GM21619 (cell line): ENCODE measurements at regions not wholly inside any gene's neighbourhood (a gene's known extent, or its start where the extent isn't known, plus 50 kb on each side); places are given as distances from the start of the nearest gene placed in this dataset.
A peak's percentile ranks its signal among the peaks of the same experiment; 100 is the strongest.

Experiments
- ATAC-seq: cut with Tn5 transposase; IDR thresholded peaks from one replicate; pipeline ENCODE4 v1.9.1; 2021; ENCODE audit not compliant: unreplicated experiment

GRCh38 chr13:76461484-76461883 is 424.7 kb downstream of the KCTD12 start:
- no peak for ATAC-seq

GRCh38 chr13:76459863-76460262 is 426.3 kb downstream of the KCTD12 start:
- ATAC-seq: no peak

DNA sequence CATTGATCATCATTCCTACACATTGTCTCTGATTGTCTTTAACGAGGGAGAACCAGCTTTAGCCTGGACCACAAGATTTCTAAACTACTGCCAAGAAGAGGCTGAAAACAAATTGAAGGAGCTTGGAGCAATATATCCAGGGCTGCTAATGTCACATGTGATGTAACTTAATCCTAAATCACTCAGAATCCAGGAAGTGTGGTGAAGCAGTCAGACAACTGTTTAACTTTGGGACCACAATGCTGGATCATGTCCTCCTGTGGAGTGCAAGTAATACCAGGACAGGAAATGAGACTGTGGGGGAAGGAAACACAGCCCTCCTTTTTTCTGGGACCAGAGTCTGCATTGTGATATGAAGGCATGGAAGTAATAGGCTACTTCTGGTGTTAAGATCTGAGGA is 430.2 kb downstream of the KCTD12 start:
- no peak for ATAC-seq

- ATAC-seq: no peak
Observed at GRCh38 chr13:76454991-76455390, 431.2 kb downstream of the KCTD12 start.

DNA sequence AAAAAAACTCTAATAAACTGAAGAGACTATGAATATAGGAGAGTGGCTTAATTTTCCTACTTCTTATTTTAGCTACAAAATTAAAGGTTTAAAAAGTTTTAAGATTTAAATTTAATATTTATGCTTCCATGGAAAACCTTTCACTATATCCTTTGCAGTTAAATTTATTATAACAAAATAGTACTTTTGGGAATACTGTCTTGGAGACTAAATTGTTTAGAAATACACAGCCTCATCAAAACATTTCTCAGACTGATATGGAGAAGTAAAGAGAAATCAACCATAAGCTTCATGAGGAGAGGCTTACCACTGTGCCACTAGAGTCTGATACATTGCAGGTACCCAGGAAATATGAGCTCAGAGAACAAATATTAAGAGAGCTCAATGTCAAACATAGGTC is 436.5 kb downstream of the KCTD12 start:
- ATAC-seq: no peak

DNA sequence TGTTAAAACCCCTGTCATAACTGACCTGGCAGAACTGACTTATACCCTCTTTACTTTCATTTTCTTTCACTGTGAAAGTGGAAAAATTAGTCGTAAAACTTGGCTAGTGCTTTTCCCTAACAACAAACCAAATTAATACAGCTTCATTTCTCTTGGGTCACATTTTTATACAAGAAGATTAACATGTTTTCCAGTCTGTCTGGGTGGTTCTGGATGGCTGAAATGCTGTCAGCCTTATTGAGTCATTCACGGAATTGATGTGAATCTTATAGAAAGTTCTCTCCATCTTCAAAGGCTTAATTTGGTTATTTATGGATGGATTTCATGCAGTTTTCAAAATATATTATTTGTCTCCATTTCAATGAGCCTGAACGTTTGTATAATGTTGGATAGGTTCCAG is 440.0 kb downstream of the KCTD12 start:
- no peak for ATAC-seq

GRCh38 chr13:76440568-76440967 is 445.6 kb downstream of the KCTD12 start:
- peak; percentile 93 for ATAC-seq

DNA sequence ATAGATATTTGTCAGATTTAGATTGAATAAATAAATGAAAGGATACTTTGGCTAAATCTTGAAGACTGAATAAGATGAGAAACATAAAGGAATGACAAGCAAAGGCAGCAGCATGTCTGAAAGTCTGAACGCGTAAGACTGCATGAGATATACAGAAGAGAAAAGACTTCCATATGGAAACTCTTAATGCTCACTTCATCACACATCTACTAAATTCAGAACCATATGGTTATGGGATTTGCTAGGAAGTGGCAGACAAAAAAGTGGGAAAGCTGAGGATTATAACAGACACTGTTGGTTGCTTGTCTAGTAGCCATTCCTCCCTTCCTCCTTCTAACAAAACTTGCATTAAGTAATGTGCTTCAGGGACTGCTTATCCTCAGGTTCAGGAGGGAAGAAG is 446.7 kb downstream of the KCTD12 start:
- no peak for ATAC-seq

DNA sequence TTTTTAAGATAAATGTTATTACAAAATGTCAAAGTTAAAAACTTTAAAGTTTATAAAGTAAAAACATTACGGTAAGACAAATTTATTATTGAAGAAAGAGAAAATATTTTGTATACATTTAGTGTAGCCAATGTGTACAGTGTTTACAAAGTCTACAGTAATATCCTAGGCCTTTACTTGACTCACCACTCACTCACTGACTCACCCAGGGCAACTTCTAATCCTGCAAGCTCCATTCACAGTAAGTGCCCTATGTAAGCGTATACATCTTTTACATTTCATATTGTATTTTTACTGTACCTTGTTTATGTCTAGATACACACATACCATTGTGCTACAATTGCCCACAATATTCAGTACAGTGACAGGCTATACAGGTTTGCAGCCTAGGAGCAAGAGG is 448.2 kb downstream of the KCTD12 start:
- ATAC-seq: no peak

DNA sequence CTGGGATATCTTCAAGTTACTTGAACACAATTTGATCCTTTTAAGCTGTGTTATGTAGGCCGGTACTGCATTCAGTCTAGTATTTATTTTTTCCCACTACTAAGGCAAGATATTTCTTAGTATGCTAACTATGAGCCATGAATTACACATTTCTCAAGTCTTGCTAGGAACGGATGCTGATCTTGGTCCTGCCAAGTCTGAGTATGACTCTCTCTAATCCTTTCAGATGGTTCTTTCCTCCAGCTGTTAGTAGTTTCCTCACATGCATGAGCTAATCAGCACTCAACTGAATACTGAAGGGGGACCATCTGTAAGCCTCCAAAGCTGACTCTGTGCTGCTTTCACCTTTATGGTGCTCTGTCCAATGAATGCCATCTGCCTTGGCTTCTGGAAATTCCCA is 460.3 kb downstream of the KCTD12 start:
- ATAC-seq: no peak

DNA sequence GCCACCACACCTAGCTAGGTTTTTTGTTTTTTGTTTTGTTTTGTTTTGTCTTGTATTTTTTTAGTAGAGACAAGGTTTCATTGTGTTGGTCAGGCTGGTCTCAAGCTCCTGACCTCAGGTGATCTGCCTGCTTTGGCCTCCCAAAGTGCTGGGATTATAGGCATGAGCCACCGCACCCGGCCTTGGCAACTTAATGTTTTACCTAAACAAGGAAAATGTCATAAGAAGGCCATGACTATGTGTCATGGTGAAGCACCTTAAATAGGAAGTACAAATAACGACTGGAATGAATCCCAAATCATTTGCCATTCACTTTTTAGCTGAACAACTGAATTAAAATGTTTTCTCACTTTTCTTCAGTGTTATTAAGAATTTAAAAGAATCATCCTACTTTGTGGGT is 465.2 kb downstream of the KCTD12 start:
- ATAC-seq: no peak

DNA sequence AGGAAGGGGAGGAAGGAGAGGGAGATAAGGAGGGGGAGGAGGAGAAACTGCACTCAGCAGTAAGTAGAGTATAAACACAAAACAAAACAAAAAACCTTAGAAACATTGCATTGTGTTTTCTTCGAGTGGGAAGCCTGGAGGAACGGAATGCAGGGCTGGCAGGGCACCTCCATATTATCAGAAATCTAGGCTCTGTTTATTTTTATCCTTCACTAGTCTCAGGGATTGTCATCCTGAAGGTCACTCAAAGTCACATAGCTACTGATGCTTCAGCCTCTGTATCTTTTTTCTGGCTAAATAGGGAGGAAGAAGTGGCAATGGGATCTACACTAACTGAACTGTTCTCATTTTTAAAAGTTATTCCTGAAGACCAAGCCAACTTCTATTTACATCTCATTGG is 467.8 kb downstream of the KCTD12 start:
- ATAC-seq: no peak

- no peak for ATAC-seq
Observed at GRCh38 chr13:76414320-76414719, 471.9 kb downstream of the KCTD12 start.

DNA sequence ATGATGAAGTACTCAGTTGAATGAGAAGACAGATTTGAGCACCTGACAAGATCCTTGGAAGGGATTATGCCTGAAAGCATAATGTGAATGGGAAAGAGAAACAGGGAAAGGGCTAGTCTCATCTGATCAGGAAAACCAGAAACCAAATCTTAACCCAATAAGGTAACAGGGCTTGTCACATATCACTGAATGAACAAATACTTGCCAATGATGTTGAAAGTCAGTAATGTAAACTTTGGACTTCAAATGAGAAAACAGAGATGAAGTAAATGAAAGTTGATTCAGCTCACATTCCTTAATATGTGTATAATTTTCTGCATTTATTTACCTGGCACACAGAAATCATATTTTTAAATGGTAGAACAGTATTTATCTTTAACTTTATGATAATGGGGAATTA is 480.0 kb downstream of the KCTD12 start:
- no peak for ATAC-seq

DNA sequence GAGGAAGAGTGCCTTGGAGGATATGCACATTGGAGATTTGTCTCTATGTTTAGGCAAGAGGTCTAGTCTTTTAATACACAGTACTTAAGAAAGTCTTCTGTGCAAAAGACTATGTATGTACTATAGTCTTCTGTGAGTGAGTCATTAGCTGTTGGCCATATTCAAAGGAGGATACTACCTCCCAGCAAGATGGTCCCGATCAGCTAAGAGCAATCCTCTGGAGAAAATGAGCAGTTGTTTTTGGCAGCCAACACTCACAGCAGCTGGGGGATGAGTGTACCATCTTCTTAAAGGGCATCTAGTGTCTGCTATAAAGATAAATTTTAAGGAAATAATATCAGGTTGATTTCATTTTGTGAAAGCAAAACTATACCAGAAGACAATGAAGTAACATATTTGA is 487.8 kb downstream of the KCTD12 start:
- no peak for ATAC-seq

DNA sequence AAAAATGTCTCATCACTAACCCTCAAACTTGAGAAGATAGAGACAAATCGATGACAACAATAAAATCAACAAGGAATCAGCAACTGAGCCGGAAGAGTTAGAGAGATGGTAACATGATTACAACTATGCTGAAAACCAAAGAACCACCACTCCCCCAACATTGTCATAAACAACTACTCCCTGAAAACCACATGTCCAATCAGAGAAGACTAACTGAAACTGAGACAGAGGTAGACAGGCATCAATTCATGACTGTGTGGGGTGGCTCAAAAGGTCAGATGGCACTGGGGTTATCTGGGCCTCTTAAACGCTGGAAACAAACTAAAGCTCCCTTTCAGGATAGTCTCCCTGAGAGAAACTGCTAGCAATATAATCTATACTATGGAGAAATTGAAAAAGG is 488.8 kb downstream of the KCTD12 start:
- no peak for ATAC-seq

DNA sequence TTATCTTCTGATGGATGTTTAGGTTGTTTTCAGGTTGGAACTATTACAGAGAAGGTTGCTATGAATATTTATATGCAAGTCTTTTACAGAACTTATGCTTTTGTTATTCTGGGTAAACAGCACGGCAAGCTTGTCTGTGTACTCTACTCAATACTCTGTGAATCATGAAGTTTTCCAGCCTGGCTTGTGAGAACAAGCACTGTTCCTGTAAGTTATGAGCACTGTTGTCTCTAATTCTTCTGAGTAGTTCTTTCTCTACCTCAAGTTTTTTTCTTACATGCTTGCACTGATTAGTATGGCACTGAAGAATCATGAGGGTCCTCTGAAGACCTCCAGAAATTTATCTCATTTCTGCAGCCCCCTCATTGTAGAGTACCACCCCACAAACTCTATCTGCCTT is 496.9 kb downstream of the KCTD12 start:
- ATAC-seq: no peak

GRCh38 chr13:76387566-76387965 is 498.6 kb downstream of the KCTD12 start:
- no peak for ATAC-seq

- ATAC-seq: no peak
Observed at GRCh38 chr13:76386321-76386720, 499.9 kb downstream of the KCTD12 start.

- no peak for ATAC-seq
Observed at GRCh38 chr13:76385586-76385985, 500.6 kb downstream of the KCTD12 start.

GRCh38 chr13:76383676-76384461 is 502.3 kb downstream of the KCTD12 start:
- ATAC-seq: no peak

DNA sequence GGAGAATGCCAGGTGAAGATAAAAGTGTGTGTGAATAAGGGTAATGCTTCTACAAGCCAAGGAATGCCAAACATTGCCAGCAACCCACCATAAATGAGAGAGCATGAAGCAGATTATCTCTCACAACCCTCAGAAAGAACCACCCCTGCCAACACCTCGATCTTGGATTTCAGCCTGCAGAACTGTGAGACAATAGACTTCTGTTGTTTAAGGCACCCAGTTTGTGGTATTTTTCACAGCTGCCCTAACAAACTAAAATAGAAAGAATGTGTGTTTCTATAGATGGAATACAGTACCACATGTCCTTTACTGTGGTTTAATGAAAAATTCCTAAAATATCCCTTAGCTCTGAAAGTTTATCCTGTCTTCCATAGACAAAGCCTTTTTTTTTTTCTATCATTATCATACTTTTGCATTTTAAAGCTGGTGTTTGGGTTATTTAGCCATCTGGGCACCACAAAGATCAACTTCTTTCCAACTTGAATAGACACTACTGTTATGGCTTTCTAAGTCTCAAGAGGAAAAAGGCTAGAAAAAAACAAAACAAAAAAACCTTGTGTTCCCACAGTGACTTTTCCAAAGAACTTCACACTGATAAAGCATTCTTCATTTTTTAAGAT is 505.6 kb downstream of the KCTD12 start:
- ATAC-seq: no peak
